Uterus (tissue), 3 donors: ENCODE measurements at regions not wholly inside any gene's neighbourhood (a gene's known extent, or its start where the extent isn't known, plus 50 kb on each side); places are given as distances from the start of the nearest gene placed in this dataset.

Source experiments
- DNase-seq, 2 donors: peaks; one replicate each; pipeline ENCODE4 v3.0.0-alpha.2; 2019 to 2020
- H3K27ac ChIP-seq, 2 donors: fragments of 200-600 bp; sonication (generic); 1 replicate in 1 of 2; 2 replicates in 1 of 2; pipeline ENCODE4 v1.5.1; 2016 to 2018
- H3K27me3 ChIP-seq, 2 donors: fragments of 200-600 bp; sonication (generic); one replicate each; pipeline ENCODE4 v1.5.1; 2018 to 2019; ENCODE audit warnings: control low read depth in 1 of 2
- H3K36me3 ChIP-seq, 2 donors: fragments of 200-600 bp; sonication (generic); one replicate each; pipeline ENCODE4 v1.5.1; 2019; ENCODE audit warnings: control low read depth in 1 of 2
- H3K4me1 ChIP-seq, 2 donors: fragments of 200-600 bp; sonication (generic); one replicate each; pipeline ENCODE4 v1.5.1; 2018 to 2019; ENCODE audit warnings: control low read depth in 1 of 2
- H3K4me3 ChIP-seq, 2 donors: fragments of 200-600 bp; sonication (generic); 1 replicate in 1 of 2; 2 replicates in 1 of 2; pipeline ENCODE4 v1.5.1; 2018 to 2019; ENCODE audit warnings: mild to moderate bottlenecking in 1 of 2
- H3K9me3 ChIP-seq, 2 donors: fragments of 200-600 bp; sonication (generic); one replicate each; pipeline ENCODE4 v1.5.1; 2019; ENCODE audit warnings: control low read depth in 1 of 2
- CTCF ChIP-seq, 4 experiments: fragments of 200-600 bp in 2 of 4; fragments of 450-650 bp in 2 of 4; sonication (generic) in 2 of 4; IDR thresholded peaks; one replicate each; pipeline ENCODE4 v1.5.1; 2016 to 2019; ENCODE audit warnings: antibody characterized with exemption in 4 of 4, mild to moderate bottlenecking in 2 of 4, moderate library complexity in 1 of 4
- POLR2A ChIP-seq, 2 donors: fragments of 450-650 bp; IDR thresholded peaks; one replicate each; pipeline ENCODE4 v1.6.1; 2016; ENCODE audit warnings: antibody characterized with exemption in 2 of 2, mild to moderate bottlenecking in 1 of 2, moderate library complexity in 1 of 2
- intact Hi-C: fragments of 100-400 bp; cut with DNase I; formaldehyde crosslinking; loops from one replicate; pipeline ENCODE4 v1.15.1; 2023; ENCODE audit warnings: low total_unique reads
- donor health status: DM: yes; HTN: yes; CAD: no.

- intact Hi-C loops: no loop called here
- Histone ChIP-seq H3K4me1 (no peaks in the 10 kb centered on the region), H3K4me3 (no peak overlapping the region), H3K27me3 (no peaks in the 10 kb centered on the region), H3K9me3 (no peaks in the 10 kb centered on the region), H3K36me3 (no peaks in the 10 kb centered on the region), H3K27ac (no peak overlapping the region)
- DNase-seq: no peak
- TF ChIP-seq CTCF (IDR thresholded peaks at IDR 0.05) (no peak), POLR2A (IDR thresholded peaks at IDR 0.05) (no peak)
Measured at GRCh38 chr4:83783215-83783614, 247.3 kb downstream of the GPAT3 start.

- no peaks in the 10 kb centered on the region for H3K9me3 ChIP-seq
- no peak overlapping the region for H3K4me3 ChIP-seq
- TF ChIP-seq CTCF (IDR thresholded peaks at IDR 0.05) (no peak), POLR2A (IDR thresholded peaks at IDR 0.05) (no peak)
- no peak overlapping the region for H3K27ac ChIP-seq
- no peaks in the 10 kb centered on the region for H3K27me3 ChIP-seq
- no peaks in the 10 kb centered on the region for H3K4me1 ChIP-seq
- intact Hi-C loops: no loop called here
- no peaks in the 10 kb centered on the region for H3K36me3 ChIP-seq
- no peak for DNase-seq
Measured at GRCh38 chr4:83782591-83782990, 246.7 kb downstream of the GPAT3 start.

- no peak overlapping the region for H3K4me3 ChIP-seq
- no peaks in the 10 kb centered on the region for H3K36me3 ChIP-seq
- no peak for TF ChIP-seq CTCF (IDR thresholded peaks at IDR 0.05)
- no peak for DNase-seq
- intact Hi-C loops: no loop called here
- no peaks in the 10 kb centered on the region for H3K27me3 ChIP-seq
- no peaks in the 10 kb centered on the region for H3K4me1 ChIP-seq
- H3K9me3 ChIP-seq: no peaks in the 10 kb centered on the region
- no peak overlapping the region for H3K27ac ChIP-seq
Measured at GRCh38 chr4:83781434-83781833, 245.5 kb downstream of the GPAT3 start.

GRCh38 chr4:83780053-83780733 is 244.3 kb downstream of the GPAT3 start:
- intact Hi-C loops: no loop called here
- Histone ChIP-seq H3K36me3 (no peaks in the 10 kb centered on the region), H3K4me3 (no peak overlapping the region), H3K9me3 (no peaks in the 10 kb centered on the region), H3K27ac (no peak overlapping the region), H3K27me3 (no peaks in the 10 kb centered on the region), H3K4me1 (no peaks in the 10 kb centered on the region)
- no peak for DNase-seq
- TF ChIP-seq POLR2A (IDR thresholded peaks at IDR 0.05) (no peak), CTCF (IDR thresholded peaks at IDR 0.05) (no peak)

GRCh38 chr4:83779103-83780052 is 243.5 kb downstream of the GPAT3 start:
- Histone ChIP-seq H3K4me1 (no peaks in the 10 kb centered on the region), H3K27me3 (no peaks in the 10 kb centered on the region), H3K9me3 (no peaks in the 10 kb centered on the region), H3K27ac (no peak overlapping the region), H3K36me3 (no peaks in the 10 kb centered on the region), H3K4me3 (no peak overlapping the region)
- intact Hi-C loops: no loop called here
- no peak for TF ChIP-seq CTCF (IDR thresholded peaks at IDR 0.05)
- TF ChIP-seq POLR2A (IDR thresholded peaks at IDR 0.05): no peak
- no peak for DNase-seq
